ENCODE measurements at regions not wholly inside any gene's neighbourhood (a gene's known extent, or its start where the extent isn't known, plus 50 kb on each side); places are given as distances from the start of the nearest gene placed in this dataset.
"Not testable (repeated sequence)": the region's sequence is repeated elsewhere in the genome, so short reads cannot be mapped to it uniquely, and the experiment has no call there.

DNA sequence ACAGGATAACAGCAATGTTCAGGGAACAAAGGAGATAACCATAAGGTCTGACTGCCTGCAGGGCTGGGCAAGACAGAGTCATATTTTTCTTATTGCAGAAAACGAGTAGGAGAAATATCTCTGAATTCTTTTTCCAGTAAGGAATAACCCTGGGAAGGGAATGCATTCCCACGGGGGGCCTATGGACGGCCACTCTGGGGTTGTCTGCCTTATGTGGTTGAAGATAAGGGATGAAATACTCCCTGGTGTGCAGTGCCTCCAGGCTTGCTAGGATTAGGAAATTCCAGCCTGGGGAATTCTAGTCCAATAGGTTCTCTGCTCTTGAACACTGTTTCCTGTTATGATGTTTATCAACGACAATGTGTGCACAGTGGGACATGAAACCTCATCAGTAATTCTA lies 185.3 kb upstream of the HSFY2 start:
- DNase-seq (ENCODE audit: low read depth in 2 of 3, low spot score in 1 of 3): no peak

DNA sequence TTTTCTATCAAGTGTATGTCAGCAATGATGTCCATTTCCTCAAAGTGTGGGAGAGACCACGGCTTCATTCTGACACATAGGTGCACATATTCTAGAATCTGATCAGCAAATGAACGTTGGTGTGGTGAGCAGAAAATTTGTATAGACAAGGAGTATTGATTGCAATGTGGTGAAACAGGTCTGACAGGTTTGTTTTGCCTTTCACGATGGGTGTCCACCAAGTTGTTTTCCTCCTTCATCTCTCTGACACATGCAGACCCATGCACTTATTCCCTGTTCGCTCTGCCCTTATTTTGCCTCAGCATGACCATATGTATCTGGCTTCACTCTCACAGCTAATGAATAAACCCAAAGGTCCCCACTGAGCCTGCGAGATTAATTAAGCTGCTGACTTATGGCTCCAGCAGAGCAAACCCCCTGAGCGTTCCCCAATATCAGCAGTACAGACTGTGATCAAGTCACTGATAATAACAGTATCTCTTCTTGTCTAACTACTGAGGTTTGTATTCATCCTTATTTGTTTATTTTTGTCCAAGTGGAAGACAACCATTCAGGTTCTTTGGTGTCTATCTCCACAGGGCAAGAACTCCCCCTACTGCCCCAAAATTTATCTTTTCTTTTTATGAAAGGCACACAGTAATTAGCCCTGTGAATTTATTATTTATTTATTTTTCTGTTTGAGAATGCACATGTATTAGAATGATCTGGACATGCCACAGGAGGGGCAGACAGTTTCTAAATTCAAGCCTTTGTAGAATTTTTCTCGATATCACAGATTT lies 178.3 kb upstream of the HSFY2 start:
- DNase-seq (ENCODE audit: low read depth in 2 of 3, low spot score in 1 of 3): no peak

DNA sequence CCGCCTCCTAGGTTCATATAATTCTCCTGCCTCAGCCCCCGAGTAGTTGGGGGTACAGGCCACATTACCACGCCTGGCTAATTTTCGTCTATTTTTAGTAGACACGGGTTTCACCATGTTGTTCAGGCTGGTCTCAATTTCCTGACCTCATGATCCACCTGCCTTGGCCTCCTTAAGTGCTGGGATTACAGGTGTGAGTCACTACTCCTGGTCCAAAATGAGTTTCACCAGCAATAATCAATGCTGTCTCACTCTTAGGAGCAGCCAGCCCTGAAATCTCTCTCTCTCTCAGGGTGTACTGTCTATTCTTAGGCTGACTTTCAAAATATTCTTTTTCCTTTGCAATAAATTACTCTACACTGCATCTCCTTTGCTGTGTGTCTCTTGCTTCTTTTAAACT lies 177.5 kb upstream of the HSFY2 start:
- DNase-seq (ENCODE audit: low read depth in 2 of 3, low spot score in 1 of 3): no peak

GRCh38 chrY:18936831-18937230 lies 163.3 kb upstream of the HSFY2 start:
- DNase-seq (ENCODE audit: low read depth in 2 of 3, low spot score in 1 of 3): no peak

DNA sequence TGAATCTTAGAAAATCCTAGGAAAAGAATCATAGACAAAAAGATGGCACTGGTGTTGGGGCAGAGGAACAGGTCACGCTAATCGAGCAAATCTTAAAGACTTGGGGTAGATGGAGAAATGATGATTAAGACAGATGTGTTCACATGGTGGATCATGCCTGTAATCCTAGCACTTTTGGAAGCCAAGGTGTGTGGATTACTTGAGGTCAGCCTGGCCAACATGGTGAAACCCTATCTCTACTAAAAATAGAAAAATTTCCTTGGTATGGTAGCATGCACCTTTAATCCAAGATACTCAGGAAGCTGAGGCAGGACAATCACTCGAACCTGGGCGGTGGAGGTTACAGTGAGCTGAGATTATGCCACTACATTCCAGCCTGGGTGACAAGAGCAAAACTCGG lies 145.7 kb upstream of the HSFY2 start:
- DNase-seq (ENCODE audit: low read depth in 2 of 3, low spot score in 1 of 3): no peak

- no peak for DNase-seq (ENCODE audit: low read depth in 2 of 3, low spot score in 1 of 3)
Observed at GRCh38 chrY:18912846-18913245, 139.3 kb upstream of the HSFY2 start.

DNA sequence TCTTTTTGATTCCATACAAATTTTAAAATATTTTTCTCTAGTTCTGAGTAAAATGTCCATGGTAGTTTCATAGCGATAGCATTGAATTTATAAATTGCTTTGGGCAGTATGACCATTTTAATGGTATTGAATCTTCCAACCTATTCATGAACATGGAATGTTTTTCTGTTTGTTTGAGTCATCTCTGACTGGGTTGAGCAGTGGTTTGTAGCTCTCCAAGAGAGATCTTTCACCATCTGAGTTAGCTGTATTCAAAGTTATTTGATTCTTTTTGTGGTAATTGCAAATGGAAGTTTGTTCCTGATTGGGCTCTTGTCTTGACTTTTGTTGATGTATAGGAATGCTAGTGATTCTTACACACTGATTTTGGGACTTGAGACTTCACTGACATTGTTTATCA lies 136.3 kb upstream of the HSFY2 start:
- no peak for DNase-seq (ENCODE audit: low read depth in 2 of 3, low spot score in 1 of 3)

DNA sequence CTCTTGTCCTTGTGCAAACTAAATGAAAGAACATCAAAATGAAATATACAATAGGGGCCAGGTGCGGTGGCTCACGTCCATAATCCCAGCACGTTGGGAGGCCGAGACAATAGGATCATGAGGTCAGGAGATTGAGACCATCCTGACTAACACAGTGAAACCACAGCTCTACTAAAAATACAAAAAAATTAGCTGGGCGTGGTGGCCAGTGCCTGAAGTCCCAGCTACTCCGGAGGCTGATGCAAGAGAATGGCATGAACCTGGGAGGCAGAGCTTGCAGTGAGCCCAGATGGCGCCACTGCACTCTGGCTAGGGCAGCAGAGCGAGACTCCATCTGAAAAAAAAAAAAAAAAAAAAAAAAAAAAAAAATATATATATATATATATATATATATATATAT lies 132.7 kb upstream of the HSFY2 start:
- DNase-seq (ENCODE audit: low read depth in 2 of 3, low spot score in 1 of 3): not testable (repeated sequence)

GRCh38 chrY:18904296-18904695 lies 130.8 kb upstream of the HSFY2 start:
- DNase-seq (ENCODE audit: low read depth in 2 of 3, low spot score in 1 of 3): no peak

DNA sequence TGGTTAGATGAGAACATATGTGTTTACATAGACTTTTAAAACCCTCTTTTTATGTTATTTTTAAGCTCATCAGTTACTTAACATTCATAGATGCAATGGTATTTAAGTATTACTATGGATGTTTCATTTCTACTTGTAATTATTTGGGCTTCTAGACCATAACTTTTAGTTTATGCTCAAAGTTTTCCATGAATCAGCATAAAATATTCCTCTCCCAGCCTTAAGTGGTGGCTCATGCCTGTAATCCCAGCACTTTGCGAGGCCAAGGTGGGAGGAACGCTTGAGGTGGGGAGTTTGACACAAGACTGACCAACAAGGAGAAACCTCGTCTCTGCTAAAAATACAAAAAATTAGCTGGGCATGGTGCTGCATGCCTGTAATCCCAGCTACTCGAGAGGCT lies 118.5 kb upstream of the HSFY2 start:
- DNase-seq (ENCODE audit: low read depth in 2 of 3, low spot score in 1 of 3): no peak

DNA sequence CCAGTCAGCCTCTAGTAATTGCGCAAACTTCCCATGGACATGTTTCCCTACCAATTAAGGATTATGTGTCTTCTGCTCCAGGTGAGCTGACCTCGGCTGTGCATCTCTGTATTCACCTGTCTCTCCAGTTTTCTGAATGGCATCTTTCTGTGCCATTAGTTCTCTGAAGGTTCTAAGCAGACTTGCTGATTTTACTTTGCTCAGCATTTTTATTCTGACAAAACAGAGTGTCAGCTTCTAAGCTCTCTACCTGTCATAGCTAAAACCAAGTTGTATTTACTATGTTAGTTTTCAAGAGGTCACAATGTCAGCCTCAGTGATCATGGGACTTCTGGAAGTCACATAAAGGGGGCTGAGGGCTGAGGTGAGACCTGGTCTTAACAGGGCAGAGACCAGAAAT lies 116.0 kb upstream of the HSFY2 start:
- no peak for DNase-seq (ENCODE audit: low read depth in 2 of 3, low spot score in 1 of 3)

DNA sequence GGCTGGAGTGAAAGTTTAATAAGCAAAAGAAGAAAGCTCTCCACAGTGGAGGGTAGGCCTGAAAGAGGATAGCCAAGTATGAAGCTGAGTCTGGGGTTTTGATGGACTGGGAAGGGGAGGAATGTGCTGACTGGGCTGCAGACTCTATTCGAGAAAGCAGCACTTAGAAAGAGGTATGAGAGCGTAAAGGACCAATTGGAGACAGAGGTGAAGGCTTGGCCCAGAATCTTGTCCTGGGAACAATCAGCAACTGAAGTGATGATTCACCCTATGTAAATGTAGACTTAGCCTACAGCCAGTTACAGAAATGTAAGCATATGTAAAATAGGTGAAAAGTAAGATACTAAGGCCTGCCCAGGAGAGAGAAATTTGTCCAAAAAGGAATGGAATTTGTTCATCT lies 111.2 kb upstream of the HSFY2 start:
- no peak for DNase-seq (ENCODE audit: low read depth in 2 of 3, low spot score in 1 of 3)

DNA sequence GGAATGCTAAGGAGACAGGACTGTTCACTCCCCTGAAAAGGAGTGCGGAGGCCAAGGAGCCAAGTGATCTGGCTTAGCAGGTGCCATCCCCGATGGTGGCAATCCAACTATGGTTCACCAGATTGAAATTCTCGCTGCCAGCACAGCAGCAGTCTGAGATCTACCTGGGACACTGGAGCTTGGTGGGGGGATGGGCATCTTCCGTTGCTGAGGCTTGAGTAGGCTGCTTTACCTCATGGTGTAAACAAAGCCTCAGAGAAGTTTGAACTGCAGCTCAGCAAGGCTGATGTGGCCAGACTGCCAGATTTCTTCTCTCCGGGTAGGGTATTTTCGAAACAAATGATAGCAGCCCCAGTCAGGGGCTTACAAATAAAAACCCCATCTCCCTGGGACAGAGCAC lies 95.6 kb upstream of the HSFY2 start:
- DNase-seq (ENCODE audit: low read depth in 2 of 3, low spot score in 1 of 3): not testable (repeated sequence)

- DNase-seq (ENCODE audit: low read depth in 2 of 3, low spot score in 1 of 3): not testable (repeated sequence)
Observed at GRCh38 chrY:18866887-18867551, 93.5 kb upstream of the HSFY2 start.

GRCh38 chrY:18860856-18861255 lies 87.3 kb upstream of the HSFY2 start:
- DNase-seq (ENCODE audit: low read depth in 2 of 3, low spot score in 1 of 3): not testable (repeated sequence)

- DNase-seq (ENCODE audit: low read depth in 2 of 3, low spot score in 1 of 3): not testable (repeated sequence)
Observed at GRCh38 chrY:18858484-18859191, 85.1 kb upstream of the HSFY2 start.

- not testable (repeated sequence) for DNase-seq (ENCODE audit: low read depth in 2 of 3, low spot score in 1 of 3)
Observed at GRCh38 chrY:18855184-18855583, 81.6 kb upstream of the HSFY2 start.

- not testable (repeated sequence) for DNase-seq (ENCODE audit: low read depth in 2 of 3, low spot score in 1 of 3)
Observed at GRCh38 chrY:18853323-18853722, 79.8 kb upstream of the HSFY2 start.

DNA sequence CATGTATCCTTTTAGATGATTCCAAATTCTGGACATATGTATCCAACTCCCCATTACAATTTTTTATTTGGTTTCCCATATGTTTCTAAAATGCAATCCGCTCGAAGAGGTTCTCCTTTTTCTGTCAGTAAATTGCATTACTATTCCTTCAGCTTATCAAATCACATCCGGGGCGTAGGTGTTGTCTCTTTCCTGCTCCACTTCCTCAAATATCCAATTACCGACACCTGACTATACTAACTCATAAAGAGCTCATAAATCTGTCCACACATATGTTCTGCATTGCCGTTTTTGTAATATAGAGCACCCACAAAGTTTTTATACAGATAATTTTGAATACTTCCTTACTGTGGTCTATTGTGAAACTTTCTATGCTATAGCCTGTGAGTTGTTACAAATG lies 63.1 kb upstream of the HSFY2 start:
- DNase-seq (ENCODE audit: low read depth in 2 of 3, low spot score in 1 of 3): not testable (repeated sequence)
